Suprapubic skin (tissue), 4 donors: ENCODE measurements at regions not wholly inside any gene's neighbourhood (a gene's known extent, or its start where the extent isn't known, plus 50 kb on each side); places are given as distances from the start of the nearest gene placed in this dataset.

Source experiments
- DNase-seq, 2 donors: peaks; one replicate each; pipeline ENCODE4 v3.0.0-alpha.2; 2019; ENCODE audit warnings: low spot score in 2 of 2
- H3K27ac ChIP-seq: fragments of 200-600 bp; sonication (generic); one replicate; pipeline ENCODE4 v1.5.1; 2019
- H3K27me3 ChIP-seq: fragments of 200-600 bp; sonication (generic); one replicate; pipeline ENCODE4 v1.5.1; 2019
- H3K36me3 ChIP-seq: fragments of 200-600 bp; sonication (generic); one replicate; pipeline ENCODE4 v1.5.1; 2019
- H3K4me1 ChIP-seq: fragments of 200-600 bp; sonication (generic); one replicate; pipeline ENCODE4 v1.5.1; 2019
- H3K4me3 ChIP-seq: fragments of 200-600 bp; sonication (generic); one replicate; pipeline ENCODE4 v1.5.1; 2019; ENCODE audit warnings: mild to moderate bottlenecking
- H3K9me3 ChIP-seq: fragments of 200-600 bp; sonication (generic); one replicate; pipeline ENCODE4 v1.5.1; 2019
- EP300 ChIP-seq: sonication (generic); formaldehyde crosslinking; IDR thresholded peaks from one replicate; pipeline ENCODE4 v1.6.1; 2017; ENCODE audit warnings: antibody characterized with exemption
- POLR2A ChIP-seq, 2 donors: fragments of 450-650 bp; IDR thresholded peaks; one replicate each; pipeline ENCODE4 v1.6.1; 2017; ENCODE audit warnings: antibody characterized with exemption in 2 of 2, mild to moderate bottlenecking in 2 of 2, moderate library complexity in 2 of 2
- POLR2AphosphoS5 ChIP-seq, 3 donors: sonication (generic); formaldehyde crosslinking; IDR thresholded peaks; one replicate each; pipeline ENCODE4 v1.6.1; 2017; ENCODE audit warnings: antibody characterized with exemption in 3 of 3
- WGBS: methylation state at CpG from one replicate; pipeline ENCODE4 v1.1.5; 2018; 5-methylcytosine and 5-hydroxymethylcytosine counted together
- TF ChIP-seq, protein P1 (sequence below), 2 donors: fragments of 200-600 bp in 1 of 2; fragments of 450-650 bp in 1 of 2; sonication (generic) in 1 of 2; IDR thresholded peaks; one replicate each; pipeline ENCODE4 v1.5.1; 2016 to 2019; ENCODE audit warnings: antibody characterized with exemption in 2 of 2, mild to moderate bottlenecking in 1 of 2, moderate library complexity in 1 of 2

DNA sequence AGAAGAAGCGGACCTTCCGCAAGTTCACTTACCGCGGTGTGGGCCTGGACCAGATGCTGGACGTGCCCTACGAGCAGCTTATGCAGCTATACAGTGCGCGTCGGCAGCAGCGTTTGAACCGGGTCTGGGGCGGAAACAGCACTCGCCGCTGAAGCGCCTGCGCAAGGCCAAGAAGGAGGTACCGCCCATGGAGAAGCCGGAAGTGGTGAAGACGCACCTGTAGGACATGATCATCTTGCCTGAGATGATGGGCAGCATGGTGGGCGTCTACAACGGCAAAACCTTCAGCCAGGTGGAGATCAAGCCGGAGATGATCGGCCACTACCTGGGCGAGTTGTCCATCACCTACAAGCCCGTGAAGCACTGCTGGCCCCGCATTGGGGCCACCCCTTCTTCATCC, 390.4 kb upstream of the MEIS2 start:
- Histone ChIP-seq H3K4me1 (no peaks in the 10 kb centered on the region), H3K27me3 (no peaks in the 10 kb centered on the region), H3K4me3 (no peak overlapping the region), H3K9me3 (no peaks in the 10 kb centered on the region), H3K27ac (no peak overlapping the region), H3K36me3 (no peaks in the 10 kb centered on the region)
- no peak for DNase-seq
- no peak for TF ChIP-seq POLR2AphosphoS5 (IDR thresholded peaks at IDR 0.05)
- TF ChIP-seq POLR2A (IDR thresholded peaks at IDR 0.05): no peak
- TF ChIP-seq EP300: no peak
- TF ChIP-seq, protein P1, sequence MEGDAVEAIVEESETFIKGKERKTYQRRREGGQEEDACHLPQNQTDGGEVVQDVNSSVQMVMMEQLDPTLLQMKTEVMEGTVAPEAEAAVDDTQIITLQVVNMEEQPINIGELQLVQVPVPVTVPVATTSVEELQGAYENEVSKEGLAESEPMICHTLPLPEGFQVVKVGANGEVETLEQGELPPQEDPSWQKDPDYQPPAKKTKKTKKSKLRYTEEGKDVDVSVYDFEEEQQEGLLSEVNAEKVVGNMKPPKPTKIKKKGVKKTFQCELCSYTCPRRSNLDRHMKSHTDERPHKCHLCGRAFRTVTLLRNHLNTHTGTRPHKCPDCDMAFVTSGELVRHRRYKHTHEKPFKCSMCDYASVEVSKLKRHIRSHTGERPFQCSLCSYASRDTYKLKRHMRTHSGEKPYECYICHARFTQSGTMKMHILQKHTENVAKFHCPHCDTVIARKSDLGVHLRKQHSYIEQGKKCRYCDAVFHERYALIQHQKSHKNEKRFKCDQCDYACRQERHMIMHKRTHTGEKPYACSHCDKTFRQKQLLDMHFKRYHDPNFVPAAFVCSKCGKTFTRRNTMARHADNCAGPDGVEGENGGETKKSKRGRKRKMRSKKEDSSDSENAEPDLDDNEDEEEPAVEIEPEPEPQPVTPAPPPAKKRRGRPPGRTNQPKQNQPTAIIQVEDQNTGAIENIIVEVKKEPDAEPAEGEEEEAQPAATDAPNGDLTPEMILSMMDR (IDR thresholded peaks at IDR 0.05): no peak
- WGBS: 93% methylated on average over 26 of the region's 26 CpGs

DNA sequence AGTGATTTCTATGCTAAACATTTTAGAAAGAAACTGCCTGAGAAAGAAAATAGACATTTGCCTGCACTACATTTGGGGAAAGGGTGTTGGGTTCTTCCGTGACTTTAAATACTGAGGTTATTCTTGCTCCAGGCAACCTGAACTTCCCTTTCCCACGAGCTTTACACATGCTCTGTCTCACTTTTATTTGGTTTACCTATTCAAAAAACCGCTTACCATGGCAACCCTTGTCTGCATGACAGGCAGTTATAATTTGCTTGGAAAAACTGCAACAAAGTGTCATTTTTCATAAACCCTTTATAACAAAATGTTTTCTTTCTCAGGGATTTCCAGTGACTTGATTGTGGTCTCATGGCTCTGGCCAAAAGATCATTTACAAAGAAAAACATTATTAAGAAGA, 416.3 kb upstream of the MEIS2 start:
- WGBS: 45% methylated on average over 3 of the region's 3 CpGs
- no peak overlapping the region for H3K27ac ChIP-seq
- H3K4me1 ChIP-seq: no peaks in the 10 kb centered on the region
- no peaks in the 10 kb centered on the region for H3K27me3 ChIP-seq
- DNase-seq: no peak
- H3K4me3 ChIP-seq: no peak overlapping the region
- H3K9me3 ChIP-seq: no peaks in the 10 kb centered on the region
- no peaks in the 10 kb centered on the region for H3K36me3 ChIP-seq
- TF ChIP-seq POLR2AphosphoS5 (IDR thresholded peaks at IDR 0.05) (no peak), EP300 (no peak), POLR2A (IDR thresholded peaks at IDR 0.05) (no peak)
- TF ChIP-seq, protein P1 (IDR thresholded peaks at IDR 0.05): no peak

DNA sequence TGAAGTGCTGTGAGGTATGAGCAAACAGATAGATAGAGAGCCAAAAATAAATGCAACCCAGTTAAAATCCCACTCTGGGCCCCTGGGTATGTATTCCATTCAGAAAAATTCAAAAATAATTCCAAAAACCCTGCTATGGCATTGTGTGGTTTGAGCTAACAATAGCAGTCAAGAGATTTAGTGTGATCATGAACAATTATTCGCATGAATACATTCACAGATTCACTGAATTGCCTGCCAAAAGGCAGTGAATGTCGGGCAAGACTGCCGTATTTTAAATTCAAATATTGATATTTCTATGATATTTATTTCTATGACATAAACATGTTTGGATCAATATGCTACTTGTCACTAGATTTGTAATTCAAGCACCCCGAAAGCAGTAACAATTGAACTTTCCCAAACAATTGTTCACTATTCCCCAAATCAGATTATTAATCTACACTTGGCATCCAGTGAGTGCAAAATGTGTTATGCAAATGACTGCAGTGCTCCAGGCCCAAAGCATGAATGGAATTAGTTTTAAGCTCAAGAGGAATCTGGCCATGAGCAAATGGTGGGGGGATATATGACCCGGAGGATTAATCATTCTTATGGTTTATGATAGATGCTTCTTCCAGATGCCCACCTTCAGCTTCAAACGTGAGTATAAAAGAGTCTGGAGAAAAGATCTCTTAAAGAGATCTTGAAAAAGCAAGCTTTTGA, 417.0 kb upstream of the MEIS2 start:
- H3K4me3 ChIP-seq: no peak overlapping the region
- H3K4me1 ChIP-seq: no peaks in the 10 kb centered on the region
- DNase-seq: no peak
- TF ChIP-seq POLR2A (IDR thresholded peaks at IDR 0.05) (no peak), EP300 (no peak), POLR2AphosphoS5 (IDR thresholded peaks at IDR 0.05) (no peak)
- TF ChIP-seq, protein P1 (IDR thresholded peaks at IDR 0.05): no peak
- no peaks in the 10 kb centered on the region for H3K27me3 ChIP-seq
- no peaks in the 10 kb centered on the region for H3K9me3 ChIP-seq
- H3K27ac ChIP-seq: no peak overlapping the region
- 40% methylated on average over 6 of the region's 6 CpGs for WGBS
- H3K36me3 ChIP-seq: no peaks in the 10 kb centered on the region

DNA sequence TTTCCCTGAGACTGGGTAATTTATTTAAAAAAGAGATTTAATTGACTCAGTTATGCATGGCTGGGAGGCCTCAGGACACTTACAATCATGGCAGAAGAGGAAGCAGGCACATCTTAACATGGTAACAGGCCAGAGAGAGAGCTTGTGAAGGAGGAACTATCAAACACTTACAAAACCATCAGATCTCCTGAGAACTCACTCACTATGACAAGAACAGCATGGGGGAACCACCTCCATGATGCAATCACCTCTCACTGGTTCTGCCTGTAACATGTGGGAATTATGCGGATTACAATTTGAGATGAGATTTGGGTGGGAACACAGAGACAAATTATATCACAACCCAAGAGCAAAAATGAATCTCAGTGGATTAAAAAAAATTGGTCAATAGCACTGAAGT, 416.0 kb upstream of the TMCO5A start:
- H3K4me1 ChIP-seq: no peaks in the 10 kb centered on the region
- no peak for DNase-seq
- no peak overlapping the region for H3K4me3 ChIP-seq
- no peak overlapping the region for H3K27ac ChIP-seq
- no peaks in the 10 kb centered on the region for H3K36me3 ChIP-seq
- H3K9me3 ChIP-seq: no peaks in the 10 kb centered on the region
- 97% methylated on average over 1 of the region's 1 CpG for WGBS
- TF ChIP-seq EP300 (no peak), POLR2AphosphoS5 (IDR thresholded peaks at IDR 0.05) (no peak), POLR2A (IDR thresholded peaks at IDR 0.05) (no peak)
- TF ChIP-seq, protein P1 (IDR thresholded peaks at IDR 0.05): no peak
- no peaks in the 10 kb centered on the region for H3K27me3 ChIP-seq

DNA sequence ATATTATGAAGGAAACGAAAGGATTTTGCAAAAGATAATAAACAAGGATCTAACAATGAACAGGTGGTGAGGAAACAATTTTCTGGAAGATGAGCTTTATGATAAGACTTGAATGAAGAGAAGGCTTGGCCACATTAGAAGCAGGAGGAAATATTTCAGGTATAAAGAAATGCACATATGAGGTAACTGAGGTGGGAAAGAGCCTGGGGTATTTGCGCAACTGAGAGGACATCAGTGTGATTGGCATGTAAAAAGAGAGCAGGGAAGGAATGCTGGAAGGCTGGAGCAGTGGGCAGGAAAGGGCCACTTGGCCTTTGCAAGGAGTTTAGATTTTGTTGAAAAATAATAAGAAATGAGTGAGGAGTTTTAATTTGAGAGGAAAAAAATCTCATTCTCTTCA, 414.4 kb upstream of the TMCO5A start:
- H3K27me3 ChIP-seq: no peaks in the 10 kb centered on the region
- H3K27ac ChIP-seq: no peak overlapping the region
- DNase-seq: no peak
- H3K4me3 ChIP-seq: no peak overlapping the region
- H3K36me3 ChIP-seq: no peaks in the 10 kb centered on the region
- no peak for TF ChIP-seq POLR2A (IDR thresholded peaks at IDR 0.05)
- WGBS: 82% methylated on average over 2 of the region's 2 CpGs
- H3K9me3 ChIP-seq: no peaks in the 10 kb centered on the region
- H3K4me1 ChIP-seq: no peaks in the 10 kb centered on the region

DNA sequence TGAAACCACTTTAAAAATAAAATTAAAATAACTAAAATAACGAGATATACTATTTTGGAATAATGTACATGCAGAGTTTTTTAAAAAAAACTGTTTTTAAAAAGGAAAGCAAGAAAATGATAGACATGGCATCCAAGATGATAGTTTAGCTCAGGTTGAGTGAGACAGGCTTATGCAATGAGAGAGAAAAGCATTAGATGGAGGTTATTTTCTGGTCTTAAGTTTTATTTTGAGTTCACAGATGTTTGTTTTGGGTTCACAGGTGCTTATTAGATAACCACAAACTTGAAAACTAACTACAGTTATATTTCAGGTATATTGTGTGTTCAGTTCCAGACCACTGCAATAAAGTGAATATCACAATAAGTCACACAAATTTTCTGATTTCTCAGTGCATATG, 413.6 kb upstream of the TMCO5A start:
- Histone ChIP-seq H3K4me1 (no peaks in the 10 kb centered on the region), H3K36me3 (no peaks in the 10 kb centered on the region), H3K27me3 (no peaks in the 10 kb centered on the region), H3K9me3 (no peaks in the 10 kb centered on the region), H3K4me3 (no peak overlapping the region), H3K27ac (no peak overlapping the region)
- WGBS: 63% methylated on average over 1 of the region's 1 CpG
- no peak for DNase-seq
- TF ChIP-seq POLR2AphosphoS5 (IDR thresholded peaks at IDR 0.05): no peak
- no peak for TF ChIP-seq POLR2A (IDR thresholded peaks at IDR 0.05)
- TF ChIP-seq EP300: no peak
- TF ChIP-seq, protein P1 (IDR thresholded peaks at IDR 0.05): no peak
